ENCODE measurements at regions not wholly inside any gene's neighbourhood (a gene's known extent, or its start where the extent isn't known, plus 50 kb on each side); places are given as distances from the start of the nearest gene placed in this dataset.
"Not testable (repeated sequence)": the region's sequence is repeated elsewhere in the genome, so short reads cannot be mapped to it uniquely, and the experiment has no call there.

- no peak for ATAC-seq (ENCODE audit: low FRiP score)
- no peak for DNase-seq (ENCODE audit: low spot score)
- no peak for TF ChIP-seq CTCF (IDR thresholded peaks at IDR 0.05)
Observed at GRCh38 chr2:100704711-100705110, 115.2 kb upstream of the NPAS2 start.

DNA sequence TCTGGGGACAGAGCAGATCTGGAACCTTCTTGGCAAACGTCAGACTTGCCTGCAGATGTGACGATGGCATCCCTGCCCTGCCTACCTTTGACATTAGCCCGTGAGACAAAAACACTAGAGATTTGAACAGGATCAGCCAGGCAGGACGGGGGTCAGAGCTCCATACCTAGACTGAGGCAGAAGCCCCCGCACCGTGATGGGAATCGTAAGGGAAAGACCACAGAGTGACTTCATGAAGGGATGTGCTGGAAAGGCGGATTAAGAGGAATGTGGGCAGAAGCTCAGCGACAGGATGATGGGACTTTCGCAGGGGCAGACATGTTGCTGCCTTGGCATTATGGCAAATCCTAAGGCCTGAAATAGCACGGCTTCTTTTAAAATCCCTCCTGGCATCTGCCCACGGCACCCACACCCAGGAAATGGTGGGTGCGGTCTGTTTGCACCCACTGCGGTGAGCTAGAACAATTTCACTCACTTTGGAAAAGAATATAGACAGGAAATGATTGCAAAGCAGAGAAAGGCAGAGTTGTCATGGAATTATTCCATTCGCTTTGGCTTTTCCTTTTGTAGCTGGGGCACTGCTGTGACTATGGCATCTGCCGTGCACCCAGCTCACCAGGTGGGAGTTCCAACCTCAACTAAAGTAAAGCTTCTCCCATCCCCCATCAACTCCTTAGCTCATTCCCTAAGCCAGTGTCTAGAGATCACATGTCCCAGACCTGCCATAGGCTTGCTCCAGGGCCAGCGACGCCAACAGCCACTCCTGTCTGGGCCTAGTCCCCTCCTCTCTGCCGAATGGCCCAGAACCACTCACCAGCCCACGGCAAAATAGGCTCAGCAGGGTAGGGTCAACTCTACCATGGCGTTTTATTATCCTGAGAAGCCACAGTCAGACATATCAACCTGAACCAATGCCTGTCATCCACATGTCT, 112.7 kb upstream of the NPAS2 start:
- DNase-seq (ENCODE audit: low spot score) (no peak), ATAC-seq (ENCODE audit: low FRiP score) (no peak)
- TF ChIP-seq CTCF (IDR thresholded peaks at IDR 0.05), result no peak

DNA sequence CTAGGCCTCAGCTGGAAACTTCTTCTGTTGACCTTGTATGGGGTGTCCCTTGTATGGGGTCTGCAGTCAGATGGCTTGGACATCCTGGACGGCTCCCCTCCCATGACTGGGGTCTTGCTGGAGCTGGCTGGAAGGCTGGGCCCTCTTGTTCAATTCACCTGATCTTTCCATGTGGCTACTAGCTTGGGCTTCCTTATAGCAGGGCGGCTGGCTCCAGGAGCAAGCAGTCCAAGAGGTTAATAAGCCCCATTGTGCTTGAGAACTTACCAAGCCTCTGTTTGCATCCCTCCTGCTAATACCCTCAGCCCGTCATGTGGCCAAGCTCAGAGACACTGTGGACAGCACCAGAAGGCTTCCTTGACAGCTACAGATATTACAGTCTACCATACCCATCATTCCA, 111.6 kb upstream of the NPAS2 start:
- DNase-seq (ENCODE audit: low spot score) (no peak), ATAC-seq (ENCODE audit: low FRiP score) (no peak)
- TF ChIP-seq CTCF (IDR thresholded peaks at IDR 0.05), result no peak

DNA sequence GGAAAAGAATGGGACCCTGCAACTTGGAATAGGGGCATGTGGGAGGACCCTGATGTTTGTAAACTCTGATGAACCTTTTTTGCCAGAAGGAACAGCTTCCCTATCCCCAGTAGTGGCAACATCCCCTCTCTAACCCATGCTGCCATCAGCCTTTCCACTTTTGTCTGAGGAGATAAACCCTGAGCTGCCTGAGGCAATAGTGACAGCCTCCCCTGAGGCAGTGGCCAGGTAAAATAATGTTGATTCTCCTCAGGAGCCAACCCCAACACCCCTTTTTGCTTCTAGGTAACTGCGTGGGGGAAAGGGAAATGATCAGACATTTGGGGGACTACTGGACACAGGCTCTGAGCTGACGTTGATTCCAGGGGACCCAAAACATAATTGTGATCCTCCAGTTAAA, 106.8 kb upstream of the NPAS2 start:
- TF ChIP-seq CTCF (IDR thresholded peaks at IDR 0.05), result no peak
- ATAC-seq (ENCODE audit: low FRiP score) (no peak), DNase-seq (ENCODE audit: low spot score) (no peak)

- not testable (repeated sequence) for ATAC-seq (ENCODE audit: low FRiP score); DNase-seq (ENCODE audit: low spot score)
Observed at GRCh38 chr2:100714396-100715010, 105.4 kb upstream of the NPAS2 start.

GRCh38 chr2:100715861-100716260, 104.1 kb upstream of the NPAS2 start:
- DNase-seq (ENCODE audit: low spot score); ATAC-seq (ENCODE audit: low FRiP score): not testable (repeated sequence)

DNA sequence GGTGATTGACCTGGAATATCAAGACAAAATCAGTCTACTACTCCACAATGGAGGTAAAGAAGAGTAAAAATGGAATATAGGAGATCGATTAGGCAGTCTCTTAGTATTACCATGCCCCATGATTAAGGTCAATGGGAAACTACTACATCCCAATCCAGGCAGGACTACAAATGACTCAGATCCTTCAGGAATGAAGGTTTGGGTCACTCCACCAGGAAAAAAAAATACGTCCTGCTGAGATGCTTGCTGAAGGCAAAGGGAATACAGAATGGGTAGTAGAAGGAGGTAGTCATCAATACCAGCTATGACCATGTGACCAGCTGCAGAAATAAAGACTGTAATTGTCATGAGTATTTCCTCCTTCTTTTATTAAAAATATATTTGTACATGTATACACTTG, 103.4 kb upstream of the NPAS2 start:
- no peak for DNase-seq (ENCODE audit: low spot score)
- TF ChIP-seq CTCF (IDR thresholded peaks at IDR 0.05), result no peak
- ATAC-seq (ENCODE audit: low FRiP score), result no peak

GRCh38 chr2:100718065-100718629, 101.8 kb upstream of the NPAS2 start:
- no peak for ATAC-seq (ENCODE audit: low FRiP score)
- DNase-seq (ENCODE audit: low spot score), result no peak
- no peak for TF ChIP-seq CTCF (IDR thresholded peaks at IDR 0.05)
